Fibroblast of skin of back (primary cell): ENCODE measurements at regions not wholly inside any gene's neighbourhood (a gene's known extent, or its start where the extent isn't known, plus 50 kb on each side); places are given as distances from the start of the nearest gene placed in this dataset.

ENCODE experiments used
- DNase-seq: peaks from one replicate; pipeline ENCODE4 v3.0.0-alpha.2; 2013

DNA sequence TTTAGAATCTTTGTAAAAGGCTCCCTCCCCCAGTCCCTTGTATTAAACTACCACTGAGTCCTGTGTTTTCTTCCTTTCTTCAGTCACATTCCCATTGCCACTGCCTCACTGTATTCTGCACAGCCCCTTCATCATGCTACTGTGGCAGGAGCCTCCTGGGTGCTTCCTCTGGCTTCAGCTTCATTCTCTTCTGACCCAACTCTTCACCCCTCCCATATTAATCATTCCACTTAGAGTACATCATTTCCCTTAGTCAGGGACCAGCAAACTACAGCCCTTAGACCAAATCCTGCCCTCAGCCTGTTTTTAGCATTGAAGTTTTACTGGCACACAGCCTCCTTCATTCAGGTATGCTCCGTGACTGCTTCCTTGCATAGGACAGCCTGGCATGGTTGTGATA lies 127.7 kb upstream of the MTNR1B start:
- DNase-seq = peak; percentile 57

DNA sequence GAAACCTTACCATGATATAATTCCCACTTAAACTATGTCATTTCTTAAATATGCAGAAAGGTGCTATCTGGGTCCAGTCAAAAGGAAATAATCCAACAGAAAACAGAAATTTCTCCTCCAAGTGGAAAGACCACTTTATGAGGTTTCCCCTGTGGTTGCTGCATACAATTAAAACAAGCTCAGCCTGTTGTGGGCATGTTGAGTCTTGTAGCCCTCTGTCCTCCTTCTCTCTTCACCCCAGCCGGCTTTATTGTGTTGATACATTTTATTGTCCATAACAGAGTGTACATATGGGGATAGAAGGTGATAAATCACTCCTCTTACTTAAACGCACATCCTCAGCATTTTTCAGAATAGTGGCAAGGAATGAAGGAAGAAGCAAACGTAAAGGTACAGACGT lies 126.0 kb upstream of the MTNR1B start:
- no peak for DNase-seq

- no peak for DNase-seq
Observed at GRCh38 chr11:92844197-92844596, 125.3 kb upstream of the MTNR1B start.

- no peak for DNase-seq
Observed at GRCh38 chr11:92845390-92845789, 124.1 kb upstream of the MTNR1B start.

- DNase-seq = no peak
Observed at GRCh38 chr11:92845805-92846204, 123.6 kb upstream of the MTNR1B start.

- DNase-seq = peak; percentile 13
Observed at GRCh38 chr11:92846491-92847125, 122.8 kb upstream of the MTNR1B start.

DNA sequence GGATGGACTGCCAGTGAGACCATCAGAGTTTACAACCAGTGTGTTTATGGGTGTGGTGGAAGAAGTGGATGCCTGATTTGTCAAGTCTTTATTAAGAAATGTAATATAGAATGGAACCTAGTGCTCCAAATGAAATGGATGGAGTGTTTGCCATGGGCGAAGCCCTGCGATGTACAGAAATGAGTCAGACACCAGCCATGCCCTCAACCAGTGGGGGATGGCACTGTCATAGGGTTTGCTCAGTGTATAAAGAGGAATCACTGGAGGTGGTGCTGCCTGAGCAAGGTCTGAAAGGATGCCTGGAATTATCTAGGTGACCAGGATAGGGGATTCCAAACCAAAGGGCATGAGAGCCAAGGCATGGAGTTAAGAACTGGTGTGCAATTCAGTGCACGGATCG lies 120.9 kb upstream of the MTNR1B start:
- no peak for DNase-seq

DNA sequence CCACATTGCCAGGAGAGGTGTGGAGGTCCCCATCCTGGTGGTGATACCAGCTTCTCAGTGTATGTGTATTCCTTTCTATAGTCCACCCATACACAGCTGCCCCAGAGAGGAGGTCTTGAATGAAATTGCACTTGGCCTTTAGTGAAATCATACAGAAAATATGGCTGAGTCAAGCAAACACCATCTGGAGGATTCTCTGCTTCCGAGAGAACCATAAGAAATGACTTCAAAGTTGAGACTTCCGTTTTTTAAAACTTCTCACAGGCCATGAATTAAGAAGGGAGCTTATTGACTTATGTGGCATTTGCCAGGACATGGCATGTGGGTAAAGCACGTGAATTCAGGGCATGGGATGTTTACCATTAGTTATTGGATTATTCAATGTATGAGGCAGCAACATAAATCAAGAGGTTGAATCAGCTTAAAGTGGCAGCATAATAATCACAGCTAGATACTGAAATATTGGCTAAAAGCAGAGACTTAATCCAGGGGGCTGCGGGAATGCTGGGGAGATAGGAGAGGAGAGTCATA lies 119.1 kb upstream of the MTNR1B start:
- no peak for DNase-seq

DNA sequence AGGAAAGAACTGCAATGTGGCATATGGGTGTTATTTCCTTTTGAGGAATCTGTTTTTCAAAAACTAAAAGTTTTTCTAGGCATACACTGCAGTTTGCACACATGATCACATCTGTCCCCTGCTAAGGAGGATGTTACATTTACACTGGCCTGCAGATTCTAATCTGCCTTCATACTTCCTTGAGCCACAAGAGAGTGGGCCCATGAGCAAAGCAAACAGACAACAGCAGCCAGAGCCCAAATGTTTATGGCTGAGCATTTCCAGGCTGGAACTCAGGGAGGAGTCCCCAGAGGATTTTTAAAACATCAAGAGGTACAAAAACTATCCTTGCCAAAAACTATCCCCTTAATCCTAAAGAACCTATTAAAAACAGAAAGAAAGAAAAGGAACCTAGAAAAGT lies 117.2 kb upstream of the MTNR1B start:
- DNase-seq = no peak

GRCh38 chr11:92852946-92853345 lies 116.5 kb upstream of the MTNR1B start:
- no peak for DNase-seq

DNA sequence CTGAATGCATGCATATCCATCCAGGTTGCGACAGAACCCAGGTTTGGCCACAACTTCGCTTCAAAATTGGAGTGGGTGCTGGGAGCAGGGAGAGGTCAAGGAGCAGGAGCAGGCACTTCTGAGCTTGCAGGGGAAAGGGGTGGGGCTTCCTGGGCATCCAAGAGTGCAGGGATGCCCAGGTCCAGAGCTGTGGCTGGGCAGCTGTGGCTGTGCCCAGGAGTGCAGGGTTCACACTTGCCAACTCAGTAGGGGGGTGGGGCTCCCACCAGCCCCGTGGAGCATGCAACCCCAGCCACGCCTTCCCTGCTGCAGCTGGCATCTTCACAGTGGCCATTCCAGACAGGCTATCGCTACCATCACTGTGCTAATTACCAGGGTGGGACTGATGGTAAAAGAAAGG lies 115.3 kb upstream of the MTNR1B start:
- no peak for DNase-seq

DNA sequence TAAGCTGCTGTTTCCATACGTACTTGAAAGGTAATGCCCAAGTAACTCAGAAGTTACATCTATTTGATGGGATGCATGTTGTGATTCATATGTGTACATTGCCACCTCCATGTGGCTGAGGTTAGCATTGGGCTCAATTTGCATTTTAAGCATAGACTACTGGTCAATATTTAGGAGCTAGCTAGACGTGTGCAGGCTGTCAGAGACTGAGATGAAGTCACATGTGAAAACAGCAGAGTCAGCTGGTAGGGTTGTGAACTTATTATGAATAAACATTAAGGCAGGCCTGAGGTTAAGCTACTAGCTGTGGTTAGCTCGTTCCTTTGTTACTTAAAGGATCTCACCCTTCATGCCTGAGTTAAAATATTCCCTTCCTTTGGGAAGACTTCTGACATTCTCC lies 114.5 kb upstream of the MTNR1B start:
- no peak for DNase-seq

DNA sequence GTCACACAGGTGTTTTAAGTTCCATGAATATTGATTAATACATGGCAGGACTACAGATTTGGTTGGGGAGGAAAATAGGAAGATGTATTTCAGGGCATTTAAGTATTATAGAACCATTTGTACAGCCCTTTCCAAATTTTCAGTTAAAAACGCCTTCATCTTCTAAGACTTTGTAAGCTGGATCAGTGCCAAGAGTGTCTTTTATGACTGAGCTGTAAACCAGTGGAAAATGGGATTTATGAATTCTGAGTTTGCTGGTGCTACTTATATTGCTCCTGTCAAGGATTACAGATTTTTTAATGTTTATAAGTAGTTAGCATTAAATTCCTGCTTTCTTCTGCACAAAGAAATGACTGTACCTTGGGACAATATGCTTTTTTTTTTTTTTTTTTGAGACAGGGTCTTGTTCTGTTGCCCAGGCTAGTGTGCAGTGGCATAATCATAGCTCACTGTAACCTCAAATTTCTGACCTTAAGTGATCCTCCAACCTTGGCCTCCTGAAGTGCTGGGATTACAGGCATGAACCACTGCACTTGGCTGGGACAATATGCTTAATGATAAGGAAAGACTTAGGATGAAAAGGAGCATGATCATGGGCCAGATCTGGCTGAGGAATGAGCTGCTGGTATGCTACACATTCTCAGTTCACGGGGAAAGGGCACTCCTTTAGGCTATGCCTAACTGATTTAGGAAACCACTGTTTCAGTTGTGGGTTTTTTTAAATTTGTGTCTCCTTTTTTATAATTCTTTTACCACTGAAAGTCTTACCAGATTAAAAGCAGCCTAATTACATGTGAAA lies 113.6 kb upstream of the MTNR1B start:
- DNase-seq = no peak

DNA sequence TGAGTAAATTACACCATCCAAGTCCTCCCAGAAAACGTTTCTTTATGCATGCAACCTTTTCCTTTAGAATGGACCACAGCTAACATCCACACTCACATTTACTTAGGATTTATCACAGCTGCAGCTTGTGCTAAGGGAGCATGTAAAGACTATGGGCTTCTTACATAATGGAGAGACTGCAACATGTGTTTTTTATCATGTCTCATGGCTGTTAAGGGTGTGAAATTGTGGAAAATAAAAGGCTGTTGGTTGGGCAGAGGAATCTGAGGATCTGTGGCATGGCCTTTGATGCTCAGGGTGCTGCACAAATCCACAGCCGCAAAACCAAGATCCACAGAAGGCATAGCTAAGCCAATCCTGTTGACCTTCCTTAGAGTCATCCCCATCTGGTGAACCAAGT lies 112.0 kb upstream of the MTNR1B start:
- no peak for DNase-seq

GRCh38 chr11:92859156-92859690 lies 110.2 kb upstream of the MTNR1B start:
- no peak for DNase-seq

DNA sequence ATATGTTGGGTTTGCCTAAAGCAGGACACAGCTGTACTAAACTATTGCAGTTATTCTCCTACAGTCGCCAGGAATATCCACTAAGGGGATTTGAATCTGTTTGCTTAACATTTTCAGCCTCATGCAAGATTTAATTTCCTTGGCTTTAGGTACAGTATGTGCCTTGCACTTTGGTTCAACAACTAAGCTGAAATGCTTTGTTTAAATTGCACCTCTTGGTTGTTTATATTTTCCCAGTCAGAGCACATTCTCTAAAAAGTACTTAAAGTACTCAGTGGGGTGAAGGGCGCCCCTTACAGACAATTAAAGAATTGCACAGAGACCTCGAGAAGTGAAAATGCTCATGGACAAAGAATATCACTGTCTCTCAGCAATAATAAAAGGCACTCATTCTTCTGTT lies 107.8 kb upstream of the MTNR1B start:
- no peak for DNase-seq

DNA sequence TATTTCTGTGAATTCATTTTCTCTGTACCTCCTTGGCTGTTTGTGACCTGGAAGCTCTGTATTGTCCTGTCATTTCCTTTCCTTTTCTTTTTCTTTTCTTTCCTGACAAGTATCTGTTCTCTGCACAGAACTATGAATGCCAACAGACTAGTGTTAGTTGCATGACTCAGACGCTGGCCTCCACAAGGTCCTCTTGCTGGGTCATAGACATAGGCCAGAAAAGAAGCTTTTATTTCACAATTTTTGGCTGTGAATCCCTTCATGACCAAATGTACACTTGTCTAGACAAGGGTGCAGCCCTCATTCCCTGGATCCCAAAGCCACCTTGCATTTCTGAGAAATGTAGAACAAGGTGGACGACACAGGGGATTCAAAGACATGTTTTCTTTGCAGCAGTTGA lies 104.1 kb upstream of the MTNR1B start:
- DNase-seq = peak; percentile 26

DNA sequence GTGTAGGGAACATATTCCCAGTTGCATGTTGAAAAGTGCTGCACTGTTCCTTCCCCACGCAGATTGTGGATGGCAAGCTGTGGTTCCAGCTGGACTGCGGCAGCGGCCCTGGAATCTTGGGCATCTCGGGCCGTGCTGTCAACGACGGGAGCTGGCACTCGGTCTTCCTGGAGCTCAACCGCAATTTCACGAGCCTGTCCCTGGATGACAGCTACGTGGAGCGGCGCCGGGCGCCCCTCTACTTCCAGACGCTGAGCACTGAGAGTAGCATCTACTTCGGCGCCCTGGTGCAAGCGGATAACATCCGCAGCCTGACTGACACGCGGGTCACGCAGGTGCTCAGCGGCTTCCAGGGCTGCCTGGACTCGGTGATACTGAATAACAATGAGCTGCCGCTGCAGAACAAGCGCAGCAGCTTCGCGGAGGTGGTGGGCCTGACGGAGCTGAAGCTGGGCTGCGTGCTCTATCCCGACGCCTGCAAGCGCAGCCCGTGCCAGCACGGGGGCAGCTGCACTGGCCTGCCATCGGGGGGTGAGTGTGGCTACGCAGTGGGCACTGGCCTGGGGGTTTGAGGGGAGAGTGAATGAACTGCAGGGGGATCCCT lies 102.7 kb upstream of the MTNR1B start:
- no peak for DNase-seq

GRCh38 chr11:92867913-92868619 lies 101.4 kb upstream of the MTNR1B start:
- no peak for DNase-seq

DNA sequence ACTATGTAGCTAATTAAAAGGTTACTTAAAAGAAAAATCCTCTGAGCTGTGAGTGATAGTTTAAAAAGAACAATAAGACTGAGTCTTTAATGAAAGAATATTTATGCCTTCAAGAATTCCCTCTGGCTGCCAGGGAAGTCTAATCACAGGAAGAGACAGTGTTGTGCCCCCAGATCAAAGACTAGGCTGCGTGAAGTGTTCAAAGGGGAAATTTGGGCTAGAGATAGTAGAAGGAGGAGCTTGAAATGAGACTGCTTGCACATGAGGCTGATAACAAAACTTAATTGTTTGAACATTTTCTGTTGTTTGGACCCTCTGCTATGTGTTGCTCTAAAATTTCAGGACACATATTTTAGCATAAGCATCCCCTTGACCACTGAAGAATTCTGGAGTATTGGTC lies 99.7 kb upstream of the MTNR1B start:
- no peak for DNase-seq

GRCh38 chr11:92870196-92870832 lies 99.1 kb upstream of the MTNR1B start:
- peak; percentile 85 for DNase-seq

- DNase-seq = no peak
Observed at GRCh38 chr11:92873551-92873950, 95.9 kb upstream of the MTNR1B start.
